ENCODE measurements at regions not wholly inside any gene's neighbourhood (a gene's known extent, or its start where the extent isn't known, plus 50 kb on each side); places are given as distances from the start of the nearest gene placed in this dataset.
A peak's percentile ranks its signal among the peaks of the same experiment; 100 is the strongest.

GRCh38 chr5:175305251-175305650 lies 138.7 kb downstream of the DRD1 start:
- Histone ChIP-seq H3K4me1 (ENCODE audit: control insufficient read depth in 5 of 5, insufficient read depth in 5 of 5, low read length in 5 of 5) (no peaks in the 10 kb centered on the region), H3K27ac (ENCODE audit: low read depth, low read length) (no peak overlapping the region), H3K4me3 (ENCODE audit: low read depth in 1 of 5, low read length in 5 of 5) (no peak overlapping the region), H3K9ac (ENCODE audit: low read length in 5 of 5) (no peak overlapping the region), H3K27me3 (ENCODE audit: control insufficient read depth in 5 of 5, insufficient read depth in 4 of 5, low read length in 5 of 5) (no peaks in the 10 kb centered on the region), H3K9me3 (ENCODE audit: control insufficient read depth in 5 of 5, low read length in 5 of 5) (peaks cover 0 to 11% (median 0%) of the 10 kb centered on the region in 5 donors), H3K36me3 (ENCODE audit: control insufficient read depth in 5 of 5, insufficient read depth in 5 of 5, low read length in 5 of 5) (no peaks in the 10 kb centered on the region)

- Histone ChIP-seq H3K27me3 (ENCODE audit: control insufficient read depth in 5 of 5, insufficient read depth in 4 of 5, low read length in 5 of 5) (no peaks in the 10 kb centered on the region), H3K27ac (ENCODE audit: low read depth, low read length) (no peak overlapping the region), H3K9ac (ENCODE audit: low read length in 5 of 5) (no peak overlapping the region), H3K4me1 (ENCODE audit: control insufficient read depth in 5 of 5, insufficient read depth in 5 of 5, low read length in 5 of 5) (peaks cover 2 to 22% (median 12%) of the 10 kb centered on the region in 5 donors), H3K9me3 (ENCODE audit: control insufficient read depth in 5 of 5, low read length in 5 of 5) (peaks cover 0 to 4% (median 0%) of the 10 kb centered on the region in 5 donors), H3K36me3 (ENCODE audit: control insufficient read depth in 5 of 5, insufficient read depth in 5 of 5, low read length in 5 of 5) (no peaks in the 10 kb centered on the region), H3K4me3 (ENCODE audit: low read depth in 1 of 5, low read length in 5 of 5) (no peak overlapping the region)
Measured at GRCh38 chr5:175290379-175290778, 153.6 kb downstream of the DRD1 start.

- Histone ChIP-seq H3K36me3 (ENCODE audit: control insufficient read depth in 5 of 5, insufficient read depth in 5 of 5, low read length in 5 of 5) (no peaks in the 10 kb centered on the region), H3K27ac (ENCODE audit: low read depth, low read length) (peak overlapping the region; percentile 13), H3K9ac (ENCODE audit: low read length in 5 of 5) (no peak overlapping the region), H3K4me1 (ENCODE audit: control insufficient read depth in 5 of 5, insufficient read depth in 5 of 5, low read length in 5 of 5) (peaks cover 3 to 30% (median 20%) of the 10 kb centered on the region in 5 donors), H3K4me3 (ENCODE audit: low read depth in 1 of 5, low read length in 5 of 5) (no peak overlapping the region), H3K9me3 (ENCODE audit: control insufficient read depth in 5 of 5, low read length in 5 of 5) (peaks cover 0 to under 1% (median 0%) of the 10 kb centered on the region in 5 donors), H3K27me3 (ENCODE audit: control insufficient read depth in 5 of 5, insufficient read depth in 4 of 5, low read length in 5 of 5) (no peaks in the 10 kb centered on the region)
Measured at GRCh38 chr5:175288048-175288621, 155.8 kb downstream of the DRD1 start.

- no peaks in the 10 kb centered on the region for H3K36me3 ChIP-seq (ENCODE audit: control insufficient read depth in 5 of 5, insufficient read depth in 5 of 5, low read length in 5 of 5)
- H3K9me3 ChIP-seq (ENCODE audit: control insufficient read depth in 5 of 5, low read length in 5 of 5) = no peaks in the 10 kb centered on the region
- no peak overlapping the region for H3K27ac ChIP-seq (ENCODE audit: low read depth, low read length)
- H3K27me3 ChIP-seq (ENCODE audit: control insufficient read depth in 5 of 5, insufficient read depth in 4 of 5, low read length in 5 of 5) = no peaks in the 10 kb centered on the region
- no peak overlapping the region for H3K9ac ChIP-seq (ENCODE audit: low read length in 5 of 5)
- no peak overlapping the region for H3K4me3 ChIP-seq (ENCODE audit: low read depth in 1 of 5, low read length in 5 of 5)
- peaks cover 3 to 30% (median 20%) of the 10 kb centered on the region in 5 donors for H3K4me1 ChIP-seq (ENCODE audit: control insufficient read depth in 5 of 5, insufficient read depth in 5 of 5, low read length in 5 of 5)
Measured at GRCh38 chr5:175286981-175287380, 157.0 kb downstream of the DRD1 start.

GRCh38 chr5:175285261-175285660 lies 158.7 kb downstream of the DRD1 start:
- no peaks in the 10 kb centered on the region for H3K36me3 ChIP-seq (ENCODE audit: control insufficient read depth in 5 of 5, insufficient read depth in 5 of 5, low read length in 5 of 5)
- no peak overlapping the region for H3K4me3 ChIP-seq (ENCODE audit: low read depth in 1 of 5, low read length in 5 of 5)
- H3K27me3 ChIP-seq (ENCODE audit: control insufficient read depth in 5 of 5, insufficient read depth in 4 of 5, low read length in 5 of 5) = no peaks in the 10 kb centered on the region
- H3K9ac ChIP-seq (ENCODE audit: low read length in 5 of 5) = no peak overlapping the region
- no peak overlapping the region for H3K27ac ChIP-seq (ENCODE audit: low read depth, low read length)
- no peaks in the 10 kb centered on the region for H3K9me3 ChIP-seq (ENCODE audit: control insufficient read depth in 5 of 5, low read length in 5 of 5)
- peaks cover 3 to 30% (median 20%) of the 10 kb centered on the region in 5 donors for H3K4me1 ChIP-seq (ENCODE audit: control insufficient read depth in 5 of 5, insufficient read depth in 5 of 5, low read length in 5 of 5)

GRCh38 chr5:175284806-175285205 lies 159.2 kb downstream of the DRD1 start:
- Histone ChIP-seq H3K4me3 (ENCODE audit: low read depth in 1 of 5, low read length in 5 of 5) (no peak overlapping the region), H3K9me3 (ENCODE audit: control insufficient read depth in 5 of 5, low read length in 5 of 5) (no peaks in the 10 kb centered on the region), H3K27ac (ENCODE audit: low read depth, low read length) (no peak overlapping the region), H3K36me3 (ENCODE audit: control insufficient read depth in 5 of 5, insufficient read depth in 5 of 5, low read length in 5 of 5) (no peaks in the 10 kb centered on the region), H3K9ac (ENCODE audit: low read length in 5 of 5) (no peak overlapping the region), H3K4me1 (ENCODE audit: control insufficient read depth in 5 of 5, insufficient read depth in 5 of 5, low read length in 5 of 5) (peaks cover 3 to 30% (median 20%) of the 10 kb centered on the region in 5 donors), H3K27me3 (ENCODE audit: control insufficient read depth in 5 of 5, insufficient read depth in 4 of 5, low read length in 5 of 5) (peaks cover 0 to 1% (median 0%) of the 10 kb centered on the region in 5 donors)

GRCh38 chr5:175282611-175283225 lies 161.3 kb downstream of the DRD1 start:
- no peak overlapping the region for H3K9ac ChIP-seq (ENCODE audit: low read length in 5 of 5)
- H3K27ac ChIP-seq (ENCODE audit: low read depth, low read length) = no peak overlapping the region
- H3K27me3 ChIP-seq (ENCODE audit: control insufficient read depth in 5 of 5, insufficient read depth in 4 of 5, low read length in 5 of 5) = peaks cover 0 to 8% (median 3%) of the 10 kb centered on the region in 5 donors

GRCh38 chr5:175281714-175282113 lies 162.3 kb downstream of the DRD1 start:
- no peak overlapping the region for H3K9ac ChIP-seq (ENCODE audit: low read length in 5 of 5)
- no peak overlapping the region for H3K27ac ChIP-seq (ENCODE audit: low read depth, low read length)
- no peaks in the 10 kb centered on the region for H3K36me3 ChIP-seq (ENCODE audit: control insufficient read depth in 5 of 5, insufficient read depth in 5 of 5, low read length in 5 of 5)
- no peak overlapping the region for H3K4me3 ChIP-seq (ENCODE audit: low read depth in 1 of 5, low read length in 5 of 5)
- H3K4me1 ChIP-seq (ENCODE audit: control insufficient read depth in 5 of 5, insufficient read depth in 5 of 5, low read length in 5 of 5) = peaks cover 0 to 17% (median 9%) of the 10 kb centered on the region in 5 donors
- no peaks in the 10 kb centered on the region for H3K9me3 ChIP-seq (ENCODE audit: control insufficient read depth in 5 of 5, low read length in 5 of 5)
- H3K27me3 ChIP-seq (ENCODE audit: control insufficient read depth in 5 of 5, insufficient read depth in 4 of 5, low read length in 5 of 5) = peaks cover 0 to 13% (median 3%) of the 10 kb centered on the region in 5 donors

More at GRCh38 chr5:175282611-175283225, 161.3 kb downstream of the DRD1 start:
- Histone ChIP-seq H3K4me3 (ENCODE audit: low read depth in 1 of 5, low read length in 5 of 5) (no peak overlapping the region), H3K9me3 (ENCODE audit: control insufficient read depth in 5 of 5, low read length in 5 of 5) (no peaks in the 10 kb centered on the region), H3K4me1 (ENCODE audit: control insufficient read depth in 5 of 5, insufficient read depth in 5 of 5, low read length in 5 of 5) (peaks cover 0 to 17% (median 10%) of the 10 kb centered on the region in 5 donors), H3K36me3 (ENCODE audit: control insufficient read depth in 5 of 5, insufficient read depth in 5 of 5, low read length in 5 of 5) (no peaks in the 10 kb centered on the region)

- Histone ChIP-seq H3K36me3 (ENCODE audit: control insufficient read depth in 5 of 5, insufficient read depth in 5 of 5, low read length in 5 of 5) (no peaks in the 10 kb centered on the region), H3K27me3 (ENCODE audit: control insufficient read depth in 5 of 5, insufficient read depth in 4 of 5, low read length in 5 of 5) (peaks cover 0 to 13% (median 3%) of the 10 kb centered on the region in 5 donors), H3K9me3 (ENCODE audit: control insufficient read depth in 5 of 5, low read length in 5 of 5) (no peaks in the 10 kb centered on the region), H3K27ac (ENCODE audit: low read depth, low read length) (no peak overlapping the region), H3K4me1 (ENCODE audit: control insufficient read depth in 5 of 5, insufficient read depth in 5 of 5, low read length in 5 of 5) (peaks cover 0 to 17% (median 9%) of the 10 kb centered on the region in 5 donors), H3K4me3 (ENCODE audit: low read depth in 1 of 5, low read length in 5 of 5) (no peak overlapping the region), H3K9ac (ENCODE audit: low read length in 5 of 5) (no peak overlapping the region)
Measured at GRCh38 chr5:175281257-175281656, 162.7 kb downstream of the DRD1 start.

- Histone ChIP-seq H3K36me3 (ENCODE audit: control insufficient read depth in 5 of 5, insufficient read depth in 5 of 5, low read length in 5 of 5) (no peaks in the 10 kb centered on the region), H3K9ac (ENCODE audit: low read length in 5 of 5) (no peak overlapping the region), H3K27me3 (ENCODE audit: control insufficient read depth in 5 of 5, insufficient read depth in 4 of 5, low read length in 5 of 5) (peaks cover 0 to 13% (median 3%) of the 10 kb centered on the region in 5 donors), H3K27ac (ENCODE audit: low read depth, low read length) (no peak overlapping the region), H3K9me3 (ENCODE audit: control insufficient read depth in 5 of 5, low read length in 5 of 5) (no peaks in the 10 kb centered on the region), H3K4me3 (ENCODE audit: low read depth in 1 of 5, low read length in 5 of 5) (no peak overlapping the region), H3K4me1 (ENCODE audit: control insufficient read depth in 5 of 5, insufficient read depth in 5 of 5, low read length in 5 of 5) (peaks cover 0 to 10% (median 3%) of the 10 kb centered on the region in 5 donors)
Measured at GRCh38 chr5:175279506-175279905, 164.5 kb downstream of the DRD1 start.
